GM10266 (cell line): ENCODE measurements at regions not wholly inside any gene's neighbourhood (a gene's known extent, or its start where the extent isn't known, plus 50 kb on each side); places are given as distances from the start of the nearest gene placed in this dataset.
"Not testable (repeated sequence)": the region's sequence is repeated elsewhere in the genome, so short reads cannot be mapped to it uniquely, and the experiment has no call there.

Experiments
- DNase-seq: peaks from one replicate; pipeline ENCODE4 v3.0.0; 2012; ENCODE audit errors: extremely low spot score
- CTCF ChIP-seq: IDR thresholded peaks from 2 replicates; pipeline ENCODE4 v1.5.1; 2012; ENCODE audit warnings: mild to moderate bottlenecking, low read depth; ENCODE audit not compliant: control insufficient read depth, insufficient read depth; ENCODE audit errors: missing control alignments

GRCh38 chr12:46604684-46605083, 221.1 kb downstream of the SLC38A4 start:
- TF ChIP-seq CTCF: no peak
- no peak for DNase-seq

- TF ChIP-seq CTCF: no peak
- DNase-seq: no peak
These were observed 221.9 kb downstream of the SLC38A4 start for GRCh38 chr12:46603776-46604456.

DNA sequence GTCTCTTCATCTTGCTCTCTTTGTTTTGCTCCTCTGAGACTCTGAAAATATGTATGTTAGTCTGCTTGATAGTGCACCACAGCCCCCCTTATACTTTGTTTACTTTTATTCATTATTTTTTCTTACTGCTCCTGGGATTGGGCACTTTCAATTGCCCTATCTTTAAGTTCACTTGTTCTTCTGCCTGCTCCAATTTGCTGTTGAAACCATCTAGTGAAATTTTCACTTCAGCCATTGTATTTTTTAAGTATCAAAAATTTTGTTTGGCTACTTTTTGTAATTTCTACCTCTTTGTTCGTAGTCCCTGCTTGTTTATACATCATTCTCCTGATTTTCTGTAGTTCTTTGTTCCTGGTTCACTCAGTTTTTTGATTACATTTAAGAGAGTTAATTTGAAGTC, 223.3 kb downstream of the SLC38A4 start:
- no peak for TF ChIP-seq CTCF
- no peak for DNase-seq

GRCh38 chr12:46590991-46591703, 218.6 kb upstream of the SLC38A2 start:
- no peak for DNase-seq
- no peak for TF ChIP-seq CTCF

DNA sequence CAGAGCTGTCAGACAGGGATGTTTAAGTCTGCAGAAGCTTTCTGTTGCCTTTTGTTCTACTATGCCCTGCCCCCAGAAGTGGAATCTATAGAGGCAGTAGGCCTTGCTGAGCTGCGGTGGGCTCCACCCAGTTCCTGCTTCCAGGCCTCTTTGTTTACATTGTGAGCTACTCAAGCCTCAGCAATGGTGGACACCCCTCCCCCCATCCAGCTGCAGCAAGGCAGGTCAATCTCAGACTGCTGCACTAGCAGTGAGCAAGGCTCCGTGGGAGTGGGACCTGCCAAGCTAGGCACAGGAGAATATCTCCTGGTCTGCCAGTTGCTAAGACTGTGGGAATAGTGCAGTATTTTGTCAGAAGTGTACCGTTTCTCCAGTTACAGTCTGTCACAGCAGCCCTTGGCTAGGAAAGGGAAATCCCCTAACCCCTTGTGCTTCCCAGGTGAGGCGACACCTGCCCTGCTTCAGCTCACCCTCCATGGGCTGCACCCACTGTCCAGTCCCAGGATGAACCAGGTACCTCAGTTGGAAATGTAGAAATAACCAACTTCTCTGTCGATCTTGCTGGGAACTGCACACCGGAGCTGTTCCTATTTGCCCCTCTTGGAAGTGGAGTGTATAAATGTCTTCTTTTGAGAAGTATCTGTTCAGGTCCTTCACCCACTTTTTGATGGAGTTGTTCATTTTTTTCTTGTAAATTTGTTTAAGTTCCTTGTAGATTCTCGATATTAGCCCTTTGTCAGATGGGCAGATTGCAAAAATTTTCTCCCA, 213.5 kb upstream of the SLC38A2 start:
- TF ChIP-seq CTCF: no peak
- no peak for DNase-seq

DNA sequence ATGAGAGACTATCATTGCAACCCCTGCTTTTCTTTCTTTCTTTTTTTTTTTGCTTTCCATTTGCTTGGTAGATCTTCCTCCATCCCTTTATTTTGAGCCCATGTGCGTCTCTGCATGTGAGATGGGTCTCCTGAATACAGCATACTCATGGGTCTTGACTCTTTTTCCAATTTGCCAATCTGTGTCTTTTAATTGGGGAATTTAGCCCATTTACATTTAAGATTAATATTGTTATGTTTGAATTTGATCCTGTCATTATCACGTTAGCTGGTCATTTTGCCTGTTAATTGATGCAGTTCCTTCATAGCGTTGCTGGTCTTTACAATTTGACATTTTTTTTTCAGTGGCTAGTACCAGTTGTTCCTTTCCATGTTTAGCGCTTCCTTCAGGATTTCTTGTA, 211.5 kb upstream of the SLC38A2 start:
- not testable (repeated sequence) for DNase-seq

GRCh38 chr12:46581990-46582389, 209.4 kb upstream of the SLC38A2 start:
- not testable (repeated sequence) for DNase-seq

DNA sequence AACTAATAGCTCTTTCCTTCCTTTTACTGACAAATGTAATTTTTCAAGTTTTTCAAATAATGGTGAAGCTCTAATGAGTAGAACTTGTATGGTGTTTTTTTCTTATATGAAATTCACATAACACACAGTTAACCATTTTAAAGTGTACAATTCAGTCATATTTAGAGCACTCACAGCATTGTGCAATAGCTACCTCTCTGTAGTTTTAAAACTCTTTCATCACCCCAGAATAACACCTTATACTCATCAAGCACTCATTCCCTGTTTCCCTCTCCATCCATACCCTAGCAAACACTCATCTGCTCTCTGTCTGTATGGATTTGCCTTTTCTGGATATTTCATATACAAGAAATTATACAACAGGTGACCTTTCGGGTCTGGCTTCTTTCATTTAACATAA, 207.9 kb upstream of the SLC38A2 start:
- no peak for TF ChIP-seq CTCF
- no peak for DNase-seq
